LNCaP clone FGC (cell line): ENCODE measurements at regions not wholly inside any gene's neighbourhood (a gene's known extent, or its start where the extent isn't known, plus 50 kb on each side); places are given as distances from the start of the nearest gene placed in this dataset.

Experiments used
- DNase-seq: peaks from one replicate; pipeline ENCODE4 v3.0.0-alpha.2; 2011; ENCODE audit warnings: low read depth
- H3K4me3 ChIP-seq: 2 replicates; pipeline ENCODE4 v1.5.1; 2011; ENCODE audit warnings: mild to moderate bottlenecking, low read depth, low read length, control low read depth
- TF ChIP-seq, protein P1 (sequence below): IDR thresholded peaks from 2 replicates; pipeline ENCODE4 v1.5.1; 2012; ENCODE audit warnings: mild to moderate bottlenecking; ENCODE audit not compliant: control insufficient read depth, insufficient read depth; ENCODE audit errors: extremely low read depth

DNA sequence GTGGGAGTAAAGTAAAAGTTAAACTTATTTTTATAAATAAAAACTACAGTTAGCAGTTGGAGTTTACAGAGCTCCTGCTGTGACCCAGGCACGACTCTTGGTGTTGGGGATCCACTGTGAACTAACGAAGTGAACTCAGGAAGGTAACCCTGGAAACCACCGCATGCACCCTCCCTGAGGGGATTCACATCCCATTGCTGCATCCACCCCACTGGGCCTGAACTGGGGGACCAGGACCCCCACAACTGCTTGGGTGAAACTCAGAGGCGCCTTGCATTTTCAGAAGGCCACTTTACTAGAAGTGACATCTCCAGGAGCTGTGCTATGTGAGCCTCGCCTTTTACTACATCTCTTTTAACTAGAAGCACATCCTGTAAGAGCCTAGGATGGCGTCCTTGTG, 166.4 kb downstream of the TEX29 start:
- H3K4me3 ChIP-seq: no peak overlapping the region
- no peak for DNase-seq
- TF ChIP-seq, protein P1, sequence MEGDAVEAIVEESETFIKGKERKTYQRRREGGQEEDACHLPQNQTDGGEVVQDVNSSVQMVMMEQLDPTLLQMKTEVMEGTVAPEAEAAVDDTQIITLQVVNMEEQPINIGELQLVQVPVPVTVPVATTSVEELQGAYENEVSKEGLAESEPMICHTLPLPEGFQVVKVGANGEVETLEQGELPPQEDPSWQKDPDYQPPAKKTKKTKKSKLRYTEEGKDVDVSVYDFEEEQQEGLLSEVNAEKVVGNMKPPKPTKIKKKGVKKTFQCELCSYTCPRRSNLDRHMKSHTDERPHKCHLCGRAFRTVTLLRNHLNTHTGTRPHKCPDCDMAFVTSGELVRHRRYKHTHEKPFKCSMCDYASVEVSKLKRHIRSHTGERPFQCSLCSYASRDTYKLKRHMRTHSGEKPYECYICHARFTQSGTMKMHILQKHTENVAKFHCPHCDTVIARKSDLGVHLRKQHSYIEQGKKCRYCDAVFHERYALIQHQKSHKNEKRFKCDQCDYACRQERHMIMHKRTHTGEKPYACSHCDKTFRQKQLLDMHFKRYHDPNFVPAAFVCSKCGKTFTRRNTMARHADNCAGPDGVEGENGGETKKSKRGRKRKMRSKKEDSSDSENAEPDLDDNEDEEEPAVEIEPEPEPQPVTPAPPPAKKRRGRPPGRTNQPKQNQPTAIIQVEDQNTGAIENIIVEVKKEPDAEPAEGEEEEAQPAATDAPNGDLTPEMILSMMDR: no peak

DNA sequence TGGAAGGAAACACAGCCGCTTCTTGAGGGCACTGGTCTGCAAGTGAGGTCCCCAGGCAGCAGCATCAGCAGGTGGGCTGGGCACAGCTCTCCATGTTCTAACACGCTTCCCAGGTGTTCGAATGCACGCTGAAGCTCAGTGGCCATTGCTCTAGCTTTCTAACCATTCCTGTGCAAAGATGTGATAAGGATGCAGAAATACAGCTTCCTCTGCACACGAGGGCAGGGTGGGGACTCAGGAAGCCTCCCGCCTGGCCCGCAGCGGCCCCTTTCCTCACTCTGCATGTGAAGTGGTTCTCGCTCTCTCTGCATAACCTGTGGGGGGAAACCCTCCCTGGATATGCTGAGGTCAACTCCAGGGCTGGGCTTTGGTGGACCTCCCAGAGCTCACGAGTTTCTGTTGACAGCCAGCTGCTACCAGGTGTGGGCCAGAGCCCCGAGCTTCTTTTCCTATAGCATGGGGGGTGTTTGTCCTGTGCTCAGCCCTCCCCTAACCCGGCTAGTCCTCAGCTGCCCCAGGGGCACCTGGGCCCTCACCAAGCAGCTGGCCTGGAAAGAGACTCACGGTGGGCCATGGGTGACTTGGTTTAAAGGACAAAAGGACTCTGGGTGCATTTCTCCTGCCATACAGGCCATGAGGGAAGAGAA, 168.2 kb downstream of the TEX29 start:
- TF ChIP-seq, protein P1: no peak
- no peak overlapping the region for H3K4me3 ChIP-seq
- no peak for DNase-seq

DNA sequence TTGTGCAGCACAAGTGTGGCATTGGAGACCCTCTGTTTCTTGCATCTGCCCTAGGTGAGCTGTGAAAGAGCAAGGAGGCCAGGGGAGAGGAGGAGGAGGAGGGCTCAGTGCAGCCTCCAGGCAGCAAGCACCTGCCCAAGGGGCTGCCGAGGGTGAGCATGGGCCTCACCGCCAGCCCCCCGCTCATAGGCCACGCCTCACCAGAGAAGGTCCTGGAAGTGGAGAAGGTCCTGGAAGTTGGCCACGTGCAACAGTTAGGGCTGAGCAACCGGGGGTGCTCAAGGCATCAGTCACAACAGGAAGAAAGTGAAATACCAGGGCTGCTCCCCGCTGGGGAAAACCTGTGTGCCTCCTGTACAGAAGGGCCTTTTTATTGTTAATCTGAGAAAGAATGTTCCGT, 168.9 kb downstream of the TEX29 start:
- TF ChIP-seq, protein P1: no peak
- H3K4me3 ChIP-seq: no peak overlapping the region
- DNase-seq: no peak

DNA sequence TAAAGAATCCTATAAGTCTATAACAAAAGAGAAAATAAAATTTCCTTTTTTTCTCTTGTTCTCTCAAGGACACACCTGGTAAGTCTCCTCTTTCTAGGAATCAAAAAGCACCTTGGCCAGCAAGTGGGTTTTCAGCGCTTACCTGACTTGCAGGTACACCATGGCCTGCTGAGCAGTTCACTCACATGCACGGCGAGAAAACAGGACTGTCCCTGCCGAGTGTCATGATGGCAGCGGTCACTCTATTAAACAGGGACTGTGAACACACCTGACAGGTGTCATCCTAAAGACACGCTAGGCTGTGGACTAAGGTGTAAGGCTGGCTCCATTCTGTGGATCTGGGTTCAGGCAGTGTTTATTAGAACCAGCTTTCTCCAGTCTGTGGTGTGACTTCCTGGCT, 170.2 kb downstream of the TEX29 start:
- DNase-seq: no peak
- TF ChIP-seq, protein P1: no peak
- H3K4me3 ChIP-seq: no peak overlapping the region

DNA sequence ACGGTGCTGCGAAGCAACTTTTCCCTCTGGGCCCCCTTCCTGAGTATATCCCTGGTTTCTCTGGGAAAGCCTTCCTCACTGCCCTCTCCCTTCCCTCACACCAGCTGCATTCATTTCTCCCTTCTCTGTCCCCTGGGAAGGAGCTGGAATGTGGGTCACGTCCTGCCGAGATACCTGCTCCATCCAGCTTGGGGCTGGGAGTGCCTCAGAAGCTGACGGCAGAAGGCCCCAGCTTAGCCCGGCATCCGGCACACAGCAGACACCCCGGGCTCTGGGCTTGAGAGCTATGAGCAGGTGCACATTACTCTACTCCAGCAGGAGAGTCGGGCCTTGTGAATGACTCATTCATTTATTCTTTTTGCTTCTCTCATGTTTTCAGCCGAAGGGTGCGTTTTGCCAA, 170.6 kb downstream of the TEX29 start:
- TF ChIP-seq, protein P1: no peak
- no peak overlapping the region for H3K4me3 ChIP-seq
- DNase-seq: no peak

DNA sequence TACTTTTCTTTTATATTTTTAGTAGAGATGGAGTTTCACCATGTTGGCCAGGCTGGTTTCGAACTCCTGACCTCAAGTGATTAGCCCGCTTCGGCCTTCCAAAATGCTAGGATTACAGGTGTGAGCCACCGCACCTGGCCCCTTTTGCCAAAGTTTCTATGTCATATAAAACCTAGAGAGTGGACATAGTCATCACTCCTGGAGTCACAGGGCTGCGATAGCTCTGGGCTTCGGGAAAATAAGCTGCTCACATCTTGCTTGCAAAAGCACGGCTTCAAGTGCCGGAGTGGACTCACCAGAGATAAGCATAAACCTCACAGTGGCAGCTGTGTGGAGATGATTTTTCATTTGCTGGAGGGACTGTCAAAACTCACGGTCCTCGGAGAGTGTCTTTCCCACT, 171.2 kb downstream of the TEX29 start:
- DNase-seq: no peak
- TF ChIP-seq, protein P1: no peak
- no peak overlapping the region for H3K4me3 ChIP-seq

DNA sequence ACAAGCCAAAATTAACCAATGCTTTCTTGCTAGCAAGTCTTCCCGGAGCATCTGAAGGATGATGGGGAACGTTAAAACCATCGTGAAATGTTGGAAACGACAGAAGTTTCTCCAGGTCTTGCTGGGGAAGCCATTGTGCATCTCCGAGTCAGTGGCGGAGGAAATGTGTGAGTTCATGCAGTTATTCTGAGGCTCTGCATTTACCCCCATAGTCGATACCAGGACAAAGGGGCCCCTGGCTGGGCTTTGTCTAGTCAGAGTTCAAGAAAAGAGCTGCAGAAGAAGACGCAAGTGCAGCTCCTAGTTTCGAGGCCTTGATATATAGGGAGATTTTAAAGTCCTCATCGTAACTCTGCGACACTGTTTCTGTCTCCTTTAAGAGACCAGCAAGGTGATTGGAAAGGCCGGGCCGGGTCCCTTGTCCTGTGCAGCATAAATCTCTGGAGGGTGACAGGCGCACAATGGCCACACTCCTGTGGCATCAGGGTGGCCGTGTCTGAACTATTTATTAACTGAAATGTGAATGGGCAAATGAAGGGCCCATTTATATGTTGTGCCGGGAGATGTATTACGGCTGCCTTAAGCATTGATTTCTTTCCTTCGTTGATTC, 172.0 kb downstream of the TEX29 start:
- DNase-seq: no peak
- no peak overlapping the region for H3K4me3 ChIP-seq
- TF ChIP-seq, protein P1: no peak
